Lower lobe of right lung (tissue), 2 donors: ENCODE measurements at regions not wholly inside any gene's neighbourhood (a gene's known extent, or its start where the extent isn't known, plus 50 kb on each side); places are given as distances from the start of the nearest gene placed in this dataset.

Experiments
- ATAC-seq, 2 donors: fragments of 200-7000 bp; cut with Tn5 transposase; one replicate each; pipeline ENCODE4 v1.9.1; 2020 to 2022; ENCODE audit warnings: mild to moderate bottlenecking in 2 of 2, moderate library complexity in 2 of 2
- DNase-seq: peaks from one replicate; pipeline ENCODE4 v3.0.0-alpha.2; 2020
- H3K27ac ChIP-seq: fragments of 200-600 bp; one replicate; pipeline ENCODE4 v1.8.0; 2022
- H3K27me3 ChIP-seq: fragments of 200-600 bp; one replicate; pipeline ENCODE4 v1.8.0; 2022; ENCODE audit warnings: low read depth
- H3K36me3 ChIP-seq: fragments of 200-600 bp; one replicate; pipeline ENCODE4 v1.8.0; 2022; ENCODE audit warnings: mild to moderate bottlenecking
- H3K4me1 ChIP-seq: fragments of 200-600 bp; one replicate; pipeline ENCODE4 v1.8.0; 2022
- H3K4me3 ChIP-seq: fragments of 200-600 bp; one replicate; pipeline ENCODE4 v1.8.0; 2022; ENCODE audit warnings: mild to moderate bottlenecking
- H3K9me3 ChIP-seq: fragments of 200-600 bp; one replicate; pipeline ENCODE4 v1.8.0; 2022
- intact Hi-C: fragments of 100-400 bp; cut with DNase I; formaldehyde crosslinking; loops from one replicate; pipeline ENCODE4 v1.11.0; 2022
- TF ChIP-seq, protein P1 (sequence below): fragments of 200-600 bp; IDR thresholded peaks from one replicate; pipeline ENCODE4 v1.8.0; 2022; ENCODE audit warnings: antibody characterized with exemption, mild to moderate bottlenecking
- donor health status: DM: no; HTN: yes; CAD: no; lungs with severe emphysema.

- H3K4me3 ChIP-seq: no peak overlapping the region
- H3K36me3 ChIP-seq: no peaks in the 10 kb centered on the region
- no peaks in the 10 kb centered on the region for H3K9me3 ChIP-seq
- ATAC-seq (no peak), DNase-seq (no peak)
- TF ChIP-seq, protein P1, sequence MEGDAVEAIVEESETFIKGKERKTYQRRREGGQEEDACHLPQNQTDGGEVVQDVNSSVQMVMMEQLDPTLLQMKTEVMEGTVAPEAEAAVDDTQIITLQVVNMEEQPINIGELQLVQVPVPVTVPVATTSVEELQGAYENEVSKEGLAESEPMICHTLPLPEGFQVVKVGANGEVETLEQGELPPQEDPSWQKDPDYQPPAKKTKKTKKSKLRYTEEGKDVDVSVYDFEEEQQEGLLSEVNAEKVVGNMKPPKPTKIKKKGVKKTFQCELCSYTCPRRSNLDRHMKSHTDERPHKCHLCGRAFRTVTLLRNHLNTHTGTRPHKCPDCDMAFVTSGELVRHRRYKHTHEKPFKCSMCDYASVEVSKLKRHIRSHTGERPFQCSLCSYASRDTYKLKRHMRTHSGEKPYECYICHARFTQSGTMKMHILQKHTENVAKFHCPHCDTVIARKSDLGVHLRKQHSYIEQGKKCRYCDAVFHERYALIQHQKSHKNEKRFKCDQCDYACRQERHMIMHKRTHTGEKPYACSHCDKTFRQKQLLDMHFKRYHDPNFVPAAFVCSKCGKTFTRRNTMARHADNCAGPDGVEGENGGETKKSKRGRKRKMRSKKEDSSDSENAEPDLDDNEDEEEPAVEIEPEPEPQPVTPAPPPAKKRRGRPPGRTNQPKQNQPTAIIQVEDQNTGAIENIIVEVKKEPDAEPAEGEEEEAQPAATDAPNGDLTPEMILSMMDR: no peak
- no peaks in the 10 kb centered on the region for H3K27me3 ChIP-seq
- intact Hi-C loops: no loop called here
- H3K27ac ChIP-seq: no peak overlapping the region
- H3K4me1 ChIP-seq: no peaks in the 10 kb centered on the region
These were observed 1200.4 kb upstream of the EPHA6 start for GRCh38 chr3:95613993-95614392.

DNA sequence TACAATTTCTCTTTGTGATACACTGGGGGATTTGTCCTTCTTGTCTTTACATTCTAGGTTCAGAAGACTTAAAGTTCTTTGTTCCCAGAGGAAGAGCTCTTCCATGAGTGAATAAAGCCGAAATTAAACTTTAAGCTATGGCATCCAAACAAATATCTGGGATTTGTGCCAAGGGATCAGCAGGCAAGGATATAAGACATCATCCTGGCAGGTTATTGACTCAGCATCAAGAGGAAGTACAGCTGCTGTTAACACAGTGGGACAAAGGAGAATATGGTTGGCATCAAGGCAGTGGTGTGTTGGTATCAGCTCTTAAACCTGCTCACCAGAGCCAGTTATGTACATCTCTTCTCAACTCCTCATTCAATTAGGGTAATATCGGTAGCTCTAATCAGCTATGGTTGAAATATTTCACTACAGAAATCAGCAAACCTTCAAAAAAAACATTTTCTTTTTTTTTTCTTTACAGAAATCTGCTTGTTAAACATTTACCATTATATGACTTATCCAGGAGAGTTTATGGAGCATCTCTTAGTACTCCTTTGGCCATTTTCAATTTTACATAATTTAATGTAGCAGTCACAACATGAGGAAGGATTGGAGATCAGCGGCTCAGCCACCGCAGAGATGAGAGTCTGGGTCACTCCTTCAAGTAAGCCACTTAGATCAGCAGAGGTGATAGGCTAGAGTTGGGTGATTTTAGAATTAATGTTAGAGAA, 1198.6 kb upstream of the EPHA6 start:
- ATAC-seq (no peak), DNase-seq (no peak)
- no peaks in the 10 kb centered on the region for H3K36me3 ChIP-seq
- no peaks in the 10 kb centered on the region for H3K27me3 ChIP-seq
- no peak overlapping the region for H3K27ac ChIP-seq
- H3K4me3 ChIP-seq: no peak overlapping the region
- no peaks in the 10 kb centered on the region for H3K9me3 ChIP-seq
- TF ChIP-seq, protein P1: no peak
- intact Hi-C loops: no loop called here
- no peaks in the 10 kb centered on the region for H3K4me1 ChIP-seq

DNA sequence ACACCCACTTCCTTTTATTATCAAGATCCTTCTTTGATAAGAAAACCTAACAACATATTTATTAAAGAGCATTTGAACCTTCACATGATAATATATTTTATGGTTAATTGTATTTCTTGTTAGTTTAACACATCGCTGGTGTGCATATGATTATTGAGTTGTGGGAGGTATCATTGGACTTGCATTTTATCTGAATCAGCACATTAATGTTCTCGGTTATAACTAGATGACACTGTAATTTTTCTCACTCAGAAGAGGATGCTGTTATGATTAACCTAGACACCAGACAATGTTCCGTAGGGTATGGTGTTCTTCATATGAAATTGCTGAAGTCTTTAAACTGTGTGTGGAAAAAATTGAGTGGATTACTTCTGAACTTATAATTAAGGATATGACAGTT, 1188.3 kb upstream of the EPHA6 start:
- DNase-seq: no peak
- Histone ChIP-seq H3K4me1 (no peaks in the 10 kb centered on the region), H3K4me3 (no peak overlapping the region), H3K9me3 (no peaks in the 10 kb centered on the region), H3K27me3 (no peaks in the 10 kb centered on the region), H3K27ac (no peak overlapping the region), H3K36me3 (no peaks in the 10 kb centered on the region)
- ATAC-seq: no peak
- intact Hi-C loops: no loop called here
- TF ChIP-seq, protein P1: no peak

- H3K27me3 ChIP-seq: no peaks in the 10 kb centered on the region
- ATAC-seq (no peak), DNase-seq (no peak)
- H3K36me3 ChIP-seq: no peaks in the 10 kb centered on the region
- no peaks in the 10 kb centered on the region for H3K4me1 ChIP-seq
- intact Hi-C loops: no loop called here
- TF ChIP-seq, protein P1: no peak
- H3K9me3 ChIP-seq: no peaks in the 10 kb centered on the region
- H3K27ac ChIP-seq: no peak overlapping the region
- no peak overlapping the region for H3K4me3 ChIP-seq
These were observed 1187.1 kb upstream of the EPHA6 start for GRCh38 chr3:95627293-95627692.

GRCh38 chr3:95627697-95628096, 1186.7 kb upstream of the EPHA6 start:
- Histone ChIP-seq H3K4me1 (no peaks in the 10 kb centered on the region), H3K27me3 (no peaks in the 10 kb centered on the region), H3K36me3 (no peaks in the 10 kb centered on the region), H3K27ac (no peak overlapping the region), H3K4me3 (no peak overlapping the region), H3K9me3 (no peaks in the 10 kb centered on the region)
- DNase-seq (no peak), ATAC-seq (no peak)
- intact Hi-C loops: no loop called here
- TF ChIP-seq, protein P1: no peak
